HepG2 (cell line): ENCODE measurements at regions not wholly inside any gene's neighbourhood (a gene's known extent, or its start where the extent isn't known, plus 50 kb on each side); places are given as distances from the start of the nearest gene placed in this dataset.

ENCODE experiments used
- ATAC-seq: fragments of 200-7000 bp; cut with Tn5 transposase; 3 replicates; pipeline ENCODE4 v1.9.1; 2020; ENCODE audit warnings: mild to moderate bottlenecking, moderate library complexity
- BruUV-seq: library from RNA; stranded (reverse); fragments of 400-500 nt; replicated peaks from 2 replicates; lab custom pipeline; 2021; lab: Mats Ljungman, UMichigan
- CTCF ChIA-PET: fragments of 300-600 bp; formaldehyde crosslinking; extraction: SDS; loops from one replicate; lab custom pipeline; 2021; ENCODE audit warnings: low total read pairs, inconsistent platforms, low intra/inter-chr PET ratio; lab: Yijun Ruan, JAX
- POLR2A ChIA-PET: fragments of 350-600 bp; sonication (Branson Sonifier 250); formaldehyde crosslinking; loops from one replicate; lab custom pipeline; 2020; ENCODE audit warnings: antibody characterized with exemption, inconsistent platforms; lab: Yijun Ruan, JAX
- DNase-seq: peaks from one replicate; pipeline ENCODE4 v3.0.0-alpha.2; 2015; ENCODE audit warnings: low spot score
- FAIRE-seq: peaks from 3 replicates; lab custom pipeline; 2011; peaks lifted over from hg19 to GRCh38; lab: Jason Lieb, UNC
- H2AFZ ChIP-seq: one replicate; pipeline ENCODE4 v1.6.1; 2011; ENCODE audit warnings: low read length, inconsistent platforms
- H3K27ac ChIP-seq: fragments of 300-600 bp; 3 replicates; pipeline ENCODE4 v1.8.0; 2011; ENCODE audit warnings: mixed run types, mild to moderate bottlenecking, mixed read lengths, low read length, inconsistent platforms; ENCODE audit not compliant: insufficient read depth; ENCODE audit errors: extremely low read length
- H3K27me3 ChIP-seq, 2 experiments: fragments of 200-600 bp in 1 of 2; 2 replicates in 1 of 2; 3 replicates in 1 of 2; pipeline versions ENCODE4 v1.6.0 to v1.8.0; 2011; ENCODE audit warnings: low read length in 2 of 2, mild to moderate bottlenecking in 2 of 2, moderate library complexity in 2 of 2, inconsistent platforms in 1 of 2; ENCODE audit not compliant: insufficient read depth in 2 of 2, control insufficient read depth in 1 of 2
- H3K36me3 ChIP-seq, 2 experiments: fragments of 200-600 bp in 1 of 2; replicated peaks in 1 of 2; 2 replicates in 1 of 2; 3 replicates in 1 of 2; pipeline versions ENCODE4 v1.5.1 to v1.8.0; 2011; ENCODE audit warnings: low read length in 2 of 2, inconsistent platforms in 1 of 2; ENCODE audit not compliant: insufficient read depth in 2 of 2, control insufficient read depth in 1 of 2
- H3K4me1 ChIP-seq: 2 replicates; pipeline ENCODE4 v1.5.1; 2012; ENCODE audit warnings: low read length, inconsistent platforms; ENCODE audit not compliant: insufficient read depth
- H3K4me2 ChIP-seq: 2 replicates; pipeline ENCODE4 v1.6.0; 2011; ENCODE audit warnings: low read depth, low read length, inconsistent platforms
- H3K4me3 ChIP-seq, 3 experiments: fragments of 200-600 bp in 1 of 3; sonication (generic), shearing (Covaris generic) in 1 of 3; replicated peaks in 1 of 3; 2 replicates each; pipeline ENCODE4 v1.5.1; 2011 to 2016; ENCODE audit warnings: low read length in 3 of 3, inconsistent platforms in 2 of 3, low read depth in 2 of 3, mild to moderate bottlenecking in 2 of 3, control low read depth in 1 of 3, mixed read lengths in 1 of 3; ENCODE audit not compliant: insufficient read depth in 1 of 3
- H3K79me2 ChIP-seq: one replicate; pipeline ENCODE4 v1.6.1; 2011; ENCODE audit warnings: low read length, inconsistent platforms; ENCODE audit not compliant: insufficient read depth
- H3K9ac ChIP-seq: 2 replicates; pipeline ENCODE4 v1.6.0; 2011; ENCODE audit warnings: mild to moderate bottlenecking, low read depth, low read length, inconsistent platforms; ENCODE audit not compliant: insufficient read depth
- H3K9me3 ChIP-seq: 2 replicates; pipeline ENCODE4 v1.5.1; 2012; ENCODE audit warnings: mild to moderate bottlenecking, low read length
- H4K20me1 ChIP-seq: 2 replicates; pipeline ENCODE4 v1.6.0; 2011; ENCODE audit warnings: inconsistent platforms, mild to moderate bottlenecking, low read length, moderate library complexity; ENCODE audit not compliant: insufficient read depth
- EP300 ChIP-seq, 3 experiments: sonication (generic) in 1 of 3; formaldehyde crosslinking in 1 of 3; IDR thresholded peaks; 2 replicates each; pipeline versions ENCODE4 v1.5.1 to v1.6.1; 2011 to 2020; ENCODE audit warnings: low read depth in 2 of 3, low read length in 2 of 3, borderline replicate concordance in 1 of 3, improper control_type of control experiment in 1 of 3, mild to moderate bottlenecking in 1 of 3, missing genetic modification reagents in 1 of 3, moderate library complexity in 1 of 3
- KAT7 ChIP-seq: IDR thresholded peaks from 2 replicates; pipeline ENCODE4 v1.6.1; 2018; ENCODE audit warnings: borderline replicate concordance, missing compliant biosample characterization
- MNT ChIP-seq: fragments of 450-650 bp; IDR thresholded peaks from 2 replicates; pipeline ENCODE4 v1.6.1; 2016
- NR3C1 ChIP-seq: sonication (generic); formaldehyde crosslinking; IDR thresholded peaks from 2 replicates; pipeline ENCODE4 v1.4.0; 2020; ENCODE audit warnings: missing genetic modification reagents
- POGZ ChIP-seq: sonication (generic); formaldehyde crosslinking; IDR thresholded peaks from 2 replicates; pipeline ENCODE4 v1.4.0; 2020; ENCODE audit warnings: mild to moderate bottlenecking, missing genetic modification reagents
- RBAK ChIP-seq: sonication (generic); formaldehyde crosslinking; IDR thresholded peaks from 2 replicates; pipeline ENCODE4 v1.5.1; 2020; ENCODE audit warnings: mild to moderate bottlenecking, missing genetic modification reagents
- ZNF549 ChIP-seq: sonication (generic); formaldehyde crosslinking; IDR thresholded peaks from 2 replicates; pipeline ENCODE4 v1.5.0; 2020; ENCODE audit warnings: missing genetic modification reagents
- WGBS: methylation state at CpG from one replicate; pipeline ENCODE4 v1.1.6; 2017; ENCODE audit warnings: low lambda C conversion rate; 5-methylcytosine and 5-hydroxymethylcytosine counted together
- in situ Hi-C: cut with HindIII; loops from 2 replicates; pipeline ENCODE4 v1.10.0; 2017; ENCODE audit warnings: low pct_unique_long_range_greater_than_20kb; ENCODE audit not compliant: extremely low pct_ligation_motif_present
- intact Hi-C: fragments of 100-400 bp; cut with micrococcal nuclease; formaldehyde crosslinking; loops from one replicate; pipeline ENCODE4 v1.10.0; 2022; ENCODE audit not compliant: unreplicated experiment
- TF ChIP-seq, protein P1 (sequence below): IDR thresholded peaks from 2 replicates; pipeline ENCODE4 v1.6.1; 2016

DNA sequence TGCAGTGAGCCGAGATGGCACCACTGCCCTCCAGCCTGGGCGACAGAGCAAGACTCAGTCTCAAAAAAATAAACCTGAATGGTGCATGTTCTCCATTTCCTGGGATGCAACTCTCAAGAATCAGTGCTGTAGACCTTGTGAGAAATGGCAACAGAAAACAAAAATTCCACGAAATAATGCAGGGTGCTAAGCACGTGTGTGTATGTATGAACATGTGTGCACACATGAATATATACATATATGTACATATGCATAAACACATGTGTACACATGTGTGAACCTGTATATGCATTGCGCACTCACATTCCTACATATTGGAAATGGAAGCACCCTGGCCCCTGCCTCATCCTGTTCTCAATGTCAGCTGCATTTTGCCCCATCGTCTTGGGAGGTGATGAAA lies 548.5 kb downstream of the TCERG1L start:
- Histone ChIP-seq H3K4me3 (no peak overlapping the region), H3K27ac (no peak overlapping the region), H3K27me3 (no peaks in the 10 kb centered on the region), H3K36me3 (no peaks in the 10 kb centered on the region), H3K4me2 (no peak overlapping the region)
- intact Hi-C loops, result no loop called here
- no peak for DNase-seq
- no TSS peak for BruUV-seq
- POLR2A ChIA-PET, result no interaction called here
- peak; percentile 91 for TF ChIP-seq MNT
- TF ChIP-seq NR3C1, result no peak
- TF ChIP-seq POGZ (CRISPR knock-in tag), result no peak
- TF ChIP-seq, protein P1, sequence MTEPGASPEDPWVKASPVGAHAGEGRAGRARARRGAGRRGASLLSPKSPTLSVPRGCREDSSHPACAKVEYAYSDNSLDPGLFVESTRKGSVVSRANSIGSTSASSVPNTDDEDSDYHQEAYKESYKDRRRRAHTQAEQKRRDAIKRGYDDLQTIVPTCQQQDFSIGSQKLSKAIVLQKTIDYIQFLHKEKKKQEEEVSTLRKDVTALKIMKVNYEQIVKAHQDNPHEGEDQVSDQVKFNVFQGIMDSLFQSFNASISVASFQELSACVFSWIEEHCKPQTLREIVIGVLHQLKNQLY (CRISPR knock-in tag), result no peak
- no peak for TF ChIP-seq ZNF549 (CRISPR knock-in tag)
- TF ChIP-seq EP300 (IDR thresholded peaks at IDR 0.05; ENCODE audit: low read depth in 2 of 2, low read length in 2 of 2), result no peak
- TF ChIP-seq EP300 (CRISPR knock-in tag; IDR thresholded peaks at IDR 0.05; ENCODE audit: borderline replicate concordance), result no peak
- no peak for TF ChIP-seq KAT7
- no peak for TF ChIP-seq RBAK (CRISPR knock-in tag)
- TF ChIP-seq, all 625 proteins: peak for 1
- H4K20me1 ChIP-seq, result no peaks in the 10 kb centered on the region
- in situ Hi-C loops, result no loop called here
- H3K4me1 ChIP-seq, result no peaks in the 10 kb centered on the region
- H2AFZ ChIP-seq, result no peak overlapping the region
- CTCF ChIA-PET, result no interaction called here
- WGBS, result 23% methylated on average over 6 of the region's 6 CpGs
- H3K9ac ChIP-seq, result no peak overlapping the region
- no peaks in the 10 kb centered on the region for H3K79me2 ChIP-seq
- ATAC-seq (no peak), FAIRE-seq (no peak)
- H3K9me3 ChIP-seq, result peaks cover 14% of the 10 kb centered on the region; the same call in 1 of the 2 replicates
